ENCODE measurements at regions not wholly inside any gene's neighbourhood (a gene's known extent, or its start where the extent isn't known, plus 50 kb on each side); places are given as distances from the start of the nearest gene placed in this dataset.

GRCh38 chr16:86414991-86415740 lies 95.2 kb upstream of the FOXF1 start:
- Histone ChIP-seq H3K27ac (ENCODE audit: control insufficient read depth, insufficient read depth) (no peak overlapping the region), H4K20me1 (ENCODE audit: control insufficient read depth, insufficient read depth) (no peaks in the 10 kb centered on the region), H3K27me3 (replicated peaks in 1 of 2; ENCODE audit: control insufficient read depth in 2 of 2, insufficient read depth in 2 of 2, low read length in 1 of 2) (no peaks in the 10 kb centered on the region), H3K9me3 (replicated peaks; ENCODE audit: control insufficient read depth, insufficient read depth, low read length) (no peaks in the 10 kb centered on the region; the same call in 2 of the 3 replicates), H3K36me3 (ENCODE audit: control insufficient read depth in 2 of 2, insufficient read depth in 2 of 2, low read length in 1 of 2) (no peaks in the 10 kb centered on the region), H3K4me2 (ENCODE audit: control insufficient read depth, insufficient read depth) (no peak overlapping the region), H3K9ac (ENCODE audit: control insufficient read depth, insufficient read depth, low read length) (no peak overlapping the region), H3K79me2 (ENCODE audit: control insufficient read depth, insufficient read depth, low read length) (no peaks in the 10 kb centered on the region), H2AFZ (ENCODE audit: control insufficient read depth, low read depth, low read length) (no peak overlapping the region), H3K4me1 (ENCODE audit: control insufficient read depth, insufficient read depth, low read length) (no peaks in the 10 kb centered on the region), H3K4me3 (no peak overlapping the region)
- in situ Hi-C loops (cut with MboI) (no loop called here), intact Hi-C loops (cut with micrococcal nuclease; ENCODE audit: unreplicated experiment) (no loop called here)
- BruUV-seq (replicated peaks), result no TSS peak
- CTCF ChIA-PET, result no interaction called here
- no peak for FAIRE-seq
- ATAC-seq, result no peak
- POLR2A ChIA-PET, result no interaction called here
- WGBS (ENCODE audit: insufficient coverage, insufficient replicate concordance, low lambda C conversion rate, missing lambda C conversion rate), result under 1% methylated on average over 9 of the region's 9 CpGs
- RAD21 ChIA-PET (ENCODE audit: unreplicated experiment), result no interaction called here
- no peak for DNase-seq (ENCODE audit: low read depth, low spot score)
- SMC1A ChIA-PET (ENCODE audit: uncharacterized antibody, unreplicated experiment), result no interaction called here
- TF ChIP-seq STAT3 (IDR thresholded peaks at IDR 0.05; ENCODE audit: low read depth, low read length), result no peak
- TF ChIP-seq STAT1 (conservative IDR thresholded peaks at IDR 0.05), result no peak
- no peak for TF ChIP-seq SMAD1 (IDR thresholded peaks at IDR 0.05; ENCODE audit: low read depth, partially characterized antibody)
- TF ChIP-seq GATAD2B (conservative IDR thresholded peaks at IDR 0.05; ENCODE audit: low read depth), result no peak
- no peak for TF ChIP-seq NR2C2 (IDR thresholded peaks at IDR 0.05; ENCODE audit: borderline replicate concordance, control insufficient read depth, insufficient read length, low read depth)
- no peak for TF ChIP-seq EP300 (IDR thresholded peaks at IDR 0.05; ENCODE audit: borderline replicate concordance in 1 of 2, control insufficient read depth in 1 of 2, low read depth in 2 of 2, low read length in 2 of 2)
- TF ChIP-seq, protein P1, sequence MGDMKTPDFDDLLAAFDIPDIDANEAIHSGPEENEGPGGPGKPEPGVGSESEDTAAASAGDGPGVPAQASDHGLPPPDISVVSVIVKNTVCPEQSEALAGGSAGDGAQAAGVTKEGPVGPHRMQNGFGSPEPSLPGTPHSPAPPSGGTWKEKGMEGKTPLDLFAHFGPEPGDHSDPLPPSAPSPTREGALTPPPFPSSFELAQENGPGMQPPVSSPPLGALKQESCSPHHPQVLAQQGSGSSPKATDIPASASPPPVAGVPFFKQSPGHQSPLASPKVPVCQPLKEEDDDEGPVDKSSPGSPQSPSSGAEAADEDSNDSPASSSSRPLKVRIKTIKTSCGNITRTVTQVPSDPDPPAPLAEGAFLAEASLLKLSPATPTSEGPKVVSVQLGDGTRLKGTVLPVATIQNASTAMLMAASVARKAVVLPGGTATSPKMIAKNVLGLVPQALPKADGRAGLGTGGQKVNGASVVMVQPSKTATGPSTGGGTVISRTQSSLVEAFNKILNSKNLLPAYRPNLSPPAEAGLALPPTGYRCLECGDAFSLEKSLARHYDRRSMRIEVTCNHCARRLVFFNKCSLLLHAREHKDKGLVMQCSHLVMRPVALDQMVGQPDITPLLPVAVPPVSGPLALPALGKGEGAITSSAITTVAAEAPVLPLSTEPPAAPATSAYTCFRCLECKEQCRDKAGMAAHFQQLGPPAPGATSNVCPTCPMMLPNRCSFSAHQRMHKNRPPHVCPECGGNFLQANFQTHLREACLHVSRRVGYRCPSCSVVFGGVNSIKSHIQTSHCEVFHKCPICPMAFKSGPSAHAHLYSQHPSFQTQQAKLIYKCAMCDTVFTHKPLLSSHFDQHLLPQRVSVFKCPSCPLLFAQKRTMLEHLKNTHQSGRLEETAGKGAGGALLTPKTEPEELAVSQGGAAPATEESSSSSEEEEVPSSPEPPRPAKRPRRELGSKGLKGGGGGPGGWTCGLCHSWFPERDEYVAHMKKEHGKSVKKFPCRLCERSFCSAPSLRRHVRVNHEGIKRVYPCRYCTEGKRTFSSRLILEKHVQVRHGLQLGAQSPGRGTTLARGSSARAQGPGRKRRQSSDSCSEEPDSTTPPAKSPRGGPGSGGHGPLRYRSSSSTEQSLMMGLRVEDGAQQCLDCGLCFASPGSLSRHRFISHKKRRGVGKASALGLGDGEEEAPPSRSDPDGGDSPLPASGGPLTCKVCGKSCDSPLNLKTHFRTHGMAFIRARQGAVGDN (IDR thresholded peaks at IDR 0.05), result no peak
- no peak for TF ChIP-seq IKZF1 (conservative IDR thresholded peaks at IDR 0.05)
- no peak for TF ChIP-seq FOS (IDR thresholded peaks at IDR 0.05; ENCODE audit: borderline replicate concordance, extremely low read depth, insufficient read length)
- TF ChIP-seq CREM (IDR thresholded peaks at IDR 0.05; ENCODE audit: low read depth), result no peak
- TF ChIP-seq, protein P2, sequence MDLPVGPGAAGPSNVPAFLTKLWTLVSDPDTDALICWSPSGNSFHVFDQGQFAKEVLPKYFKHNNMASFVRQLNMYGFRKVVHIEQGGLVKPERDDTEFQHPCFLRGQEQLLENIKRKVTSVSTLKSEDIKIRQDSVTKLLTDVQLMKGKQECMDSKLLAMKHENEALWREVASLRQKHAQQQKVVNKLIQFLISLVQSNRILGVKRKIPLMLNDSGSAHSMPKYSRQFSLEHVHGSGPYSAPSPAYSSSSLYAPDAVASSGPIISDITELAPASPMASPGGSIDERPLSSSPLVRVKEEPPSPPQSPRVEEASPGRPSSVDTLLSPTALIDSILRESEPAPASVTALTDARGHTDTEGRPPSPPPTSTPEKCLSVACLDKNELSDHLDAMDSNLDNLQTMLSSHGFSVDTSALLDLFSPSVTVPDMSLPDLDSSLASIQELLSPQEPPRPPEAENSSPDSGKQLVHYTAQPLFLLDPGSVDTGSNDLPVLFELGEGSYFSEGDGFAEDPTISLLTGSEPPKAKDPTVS (IDR thresholded peaks at IDR 0.05; ENCODE audit: low read depth, low read length), result no peak
- TF ChIP-seq ATF2 (IDR thresholded peaks at IDR 0.05; ENCODE audit: low read length), result no peak
- TF ChIP-seq CREB1 (IDR thresholded peaks at IDR 0.05; ENCODE audit: low read depth), result no peak
- TF ChIP-seq NR2C1 (IDR thresholded peaks at IDR 0.05), result no peak
- no peak for TF ChIP-seq EZH2 (IDR thresholded peaks at IDR 0.05; ENCODE audit: borderline replicate concordance, control insufficient read depth, low read depth, low read length)
- no peak for TF ChIP-seq POLR2AphosphoS5 (IDR thresholded peaks at IDR 0.05; ENCODE audit: low read length)
- no peak for TF ChIP-seq ASH2L (IDR thresholded peaks at IDR 0.05; ENCODE audit: borderline replicate concordance, low read depth)

All from GM12878 (cell line).